Small intestine (tissue), 7 donors: ENCODE measurements at regions not wholly inside any gene's neighbourhood (a gene's known extent, or its start where the extent isn't known, plus 50 kb on each side); places are given as distances from the start of the nearest gene placed in this dataset.
"Not testable (repeated sequence)": the region's sequence is repeated elsewhere in the genome, so short reads cannot be mapped to it uniquely, and the experiment has no call there.

ENCODE experiments used
- DNase-seq, 2 donors: peaks; one replicate each; pipeline versions ENCODE4 v3.0.0 to v3.0.0-alpha.2; 2013
- FAIRE-seq: peaks from 2 replicates; lab custom pipeline; 2012; peaks lifted over from hg19 to GRCh38; lab: Jason Lieb, UNC
- H3K27ac ChIP-seq, 3 donors: one replicate each; pipeline ENCODE4 v1.5.1; 2013; ENCODE audit warnings: low read length in 2 of 3, mild to moderate bottlenecking in 2 of 3, control low read depth in 1 of 3, inconsistent platforms in 1 of 3, low read depth in 1 of 3, moderate library complexity in 1 of 3
- H3K27me3 ChIP-seq, 3 donors: one replicate each; pipeline ENCODE4 v1.6.1; 2013; ENCODE audit warnings: low read length in 3 of 3, inconsistent platforms in 1 of 3; ENCODE audit not compliant: control insufficient read depth in 3 of 3, insufficient read depth in 3 of 3
- H3K36me3 ChIP-seq, 3 donors: one replicate each; pipeline ENCODE4 v1.6.1; 2013; ENCODE audit warnings: low read length in 3 of 3, inconsistent platforms in 1 of 3, low read depth in 1 of 3, mild to moderate bottlenecking in 1 of 3, moderate library complexity in 1 of 3; ENCODE audit not compliant: control insufficient read depth in 3 of 3, insufficient read depth in 2 of 3
- H3K4me1 ChIP-seq, 3 donors: one replicate each; pipeline ENCODE4 v1.6.1; 2013; ENCODE audit warnings: low read length in 2 of 3, inconsistent platforms in 1 of 3, low read depth in 1 of 3, mild to moderate bottlenecking in 1 of 3, moderate library complexity in 1 of 3; ENCODE audit not compliant: control insufficient read depth in 3 of 3, insufficient read depth in 2 of 3
- H3K4me3 ChIP-seq, 3 donors: one replicate each; pipeline ENCODE4 v1.5.1; 2013; ENCODE audit warnings: low read length in 3 of 3, control low read depth in 1 of 3, inconsistent platforms in 1 of 3, low read depth in 1 of 3, mild to moderate bottlenecking in 1 of 3, moderate library complexity in 1 of 3
- H3K9me3 ChIP-seq, 2 donors: one replicate each; pipeline ENCODE4 v1.6.1; 2013; ENCODE audit warnings: low read depth in 1 of 2, low read length in 1 of 2; ENCODE audit not compliant: control insufficient read depth in 2 of 2, insufficient read depth in 1 of 2
- WGBS, 3 donors: extraction: QIAGEN DNeasy Blood & Tissue Kit; methylation state at CpG; one replicate each; pipeline ENCODE4 v1.1.7; 2013; 5-methylcytosine and 5-hydroxymethylcytosine counted together
- donor health status: healthy with polysubstance abuse.
- donor health status: control.
- donor health status: control.
- donor health status: Bipolar disorder and iron deficiency.
- donor health status: healthy.

DNA sequence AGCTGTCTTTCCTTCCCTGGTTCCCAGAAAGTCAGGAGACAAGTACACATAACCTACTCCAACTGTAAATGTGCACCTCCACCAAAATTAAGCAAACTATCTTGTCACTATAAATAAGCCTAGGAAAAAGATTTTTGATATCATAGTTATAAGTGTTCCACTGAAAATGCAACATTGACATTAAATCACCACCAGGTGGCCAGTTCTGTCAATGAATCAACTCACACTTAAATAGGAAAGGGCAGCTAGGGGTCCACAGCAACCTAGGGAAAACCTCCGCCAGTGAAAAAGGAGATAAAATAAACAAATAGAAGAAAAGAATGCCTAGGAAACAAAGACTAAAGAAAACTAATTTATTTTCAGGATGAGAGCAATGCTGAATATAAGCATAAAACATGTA lies 243.0 kb upstream of the PTPRD start:
- Histone ChIP-seq H3K4me3 (no peak overlapping the region), H3K4me1 (no peaks in the 10 kb centered on the region), H3K27ac (no peak overlapping the region), H3K27me3 (no peaks in the 10 kb centered on the region), H3K36me3 (no peaks in the 10 kb centered on the region), H3K9me3 (no peaks in the 10 kb centered on the region)
- no peak for FAIRE-seq
- 4 to 29% (median 28%) methylated on average over 1 of the region's 1 CpG for WGBS, 3 donors
- no peak for DNase-seq

- WGBS, 3 donors = 82 to 86% (median 85%) methylated on average over 1 of the region's 1 CpG
- FAIRE-seq (no peak), DNase-seq (no peak)
- Histone ChIP-seq H3K27me3 (no peaks in the 10 kb centered on the region), H3K27ac (no peak overlapping the region), H3K9me3 (no peaks in the 10 kb centered on the region), H3K36me3 (no peaks in the 10 kb centered on the region), H3K4me1 (no peaks in the 10 kb centered on the region), H3K4me3 (no peak overlapping the region)
These were observed 246.0 kb upstream of the PTPRD start for GRCh38 chr9:10858817-10859216.

DNA sequence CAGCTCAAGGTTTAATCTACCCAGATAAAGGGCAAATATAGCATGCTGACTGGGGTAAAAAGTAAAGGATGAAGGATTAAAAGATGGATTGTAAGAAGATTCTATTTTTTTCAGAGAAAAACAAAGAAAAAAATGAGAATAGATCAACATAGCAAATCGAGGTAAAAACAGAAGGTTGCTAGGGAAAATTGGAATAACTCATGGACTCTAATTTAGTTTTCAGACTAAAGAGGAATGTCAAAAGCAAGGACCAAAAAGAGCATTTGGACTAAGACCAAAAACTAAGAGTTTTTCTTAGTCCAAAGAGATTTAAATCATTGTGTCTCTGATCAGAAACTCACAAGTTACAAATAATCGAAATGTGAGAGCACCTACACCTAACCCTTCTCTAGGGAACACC lies 250.7 kb upstream of the PTPRD start:
- no peak overlapping the region for H3K27ac ChIP-seq
- H3K4me1 ChIP-seq = no peaks in the 10 kb centered on the region
- FAIRE-seq (no peak), DNase-seq (no peak)
- H3K27me3 ChIP-seq = no peaks in the 10 kb centered on the region
- WGBS, 3 donors = 55 to 58% (median 58%) methylated on average over 2 of the region's 2 CpGs
- H3K36me3 ChIP-seq = no peaks in the 10 kb centered on the region
- H3K9me3 ChIP-seq = no peaks in the 10 kb centered on the region
- no peak overlapping the region for H3K4me3 ChIP-seq

- DNase-seq (no peak), FAIRE-seq (no peak)
- Histone ChIP-seq H3K27ac (no peak overlapping the region), H3K27me3 (no peaks in the 10 kb centered on the region), H3K4me1 (no peaks in the 10 kb centered on the region), H3K36me3 (no peaks in the 10 kb centered on the region), H3K4me3 (no peak overlapping the region), H3K9me3 (no peaks in the 10 kb centered on the region)
- WGBS, 3 donors = 78 to 81% (median 79%) methylated on average over 2 of the region's 2 CpGs
These were observed 254.4 kb upstream of the PTPRD start for GRCh38 chr9:10867194-10867593.

- FAIRE-seq (no peak), DNase-seq (no peak)
- Histone ChIP-seq H3K36me3 (no peaks in the 10 kb centered on the region), H3K4me1 (no peaks in the 10 kb centered on the region), H3K27ac (no peak overlapping the region), H3K9me3 (no peaks in the 10 kb centered on the region), H3K27me3 (no peaks in the 10 kb centered on the region), H3K4me3 (no peak overlapping the region)
These were observed 256.9 kb upstream of the PTPRD start for GRCh38 chr9:10869687-10870086.

GRCh38 chr9:10873999-10874398 lies 261.2 kb upstream of the PTPRD start:
- no peaks in the 10 kb centered on the region for H3K36me3 ChIP-seq
- WGBS, 3 donors = 83 to 100% (median 88%) methylated on average over 1 of the region's 1 CpG
- H3K4me3 ChIP-seq = no peak overlapping the region
- H3K4me1 ChIP-seq = no peaks in the 10 kb centered on the region
- no peak for FAIRE-seq
- H3K27me3 ChIP-seq = no peaks in the 10 kb centered on the region
- no peaks in the 10 kb centered on the region for H3K9me3 ChIP-seq
- no peak for DNase-seq
- H3K27ac ChIP-seq = no peak overlapping the region

GRCh38 chr9:10875752-10876151 lies 262.9 kb upstream of the PTPRD start:
- Histone ChIP-seq H3K4me1 (no peaks in the 10 kb centered on the region), H3K27me3 (no peaks in the 10 kb centered on the region), H3K36me3 (no peaks in the 10 kb centered on the region), H3K4me3 (no peak overlapping the region), H3K27ac (no peak overlapping the region), H3K9me3 (no peaks in the 10 kb centered on the region)
- FAIRE-seq (no peak), DNase-seq (no peak)
- 76 to 85% (median 77%) methylated on average over 2 of the region's 2 CpGs for WGBS, 3 donors

DNA sequence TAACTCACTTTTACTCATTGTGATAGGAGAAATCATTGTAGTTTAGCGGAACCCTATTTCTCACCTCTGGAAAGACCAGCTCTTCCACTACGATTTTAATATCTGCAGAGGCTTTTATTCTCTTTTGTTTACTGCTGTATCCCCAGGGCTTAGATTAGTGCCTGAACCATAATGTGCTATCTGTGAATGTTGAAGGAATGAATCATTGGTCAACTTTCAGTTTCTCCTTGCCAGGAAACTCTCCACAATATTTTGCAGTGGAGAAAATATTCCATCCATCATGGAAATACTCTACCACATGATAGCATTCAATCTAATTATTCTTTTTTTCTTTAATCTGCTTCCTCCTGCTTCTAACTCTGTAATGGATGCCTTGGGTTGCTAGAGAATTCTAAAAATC lies 263.5 kb upstream of the PTPRD start:
- H3K27ac ChIP-seq = no peak overlapping the region
- no peaks in the 10 kb centered on the region for H3K4me1 ChIP-seq
- H3K36me3 ChIP-seq = no peaks in the 10 kb centered on the region
- H3K27me3 ChIP-seq = no peaks in the 10 kb centered on the region
- DNase-seq = no peak
- 51 to 59% (median 53%) methylated on average over 2 of the region's 2 CpGs for whole genome bisulfite sequencing, 3 donors
- no peaks in the 10 kb centered on the region for H3K9me3 ChIP-seq
- H3K4me3 ChIP-seq = no peak overlapping the region
- no peak for FAIRE-seq

GRCh38 chr9:10890266-10890665 lies 277.5 kb upstream of the PTPRD start:
- not testable (repeated sequence) for FAIRE-seq, H3K27ac ChIP-seq, DNase-seq, H3K4me3 ChIP-seq, H3K9me3 ChIP-seq, H3K27me3 ChIP-seq, H3K36me3 ChIP-seq, H3K4me1 ChIP-seq
- WGBS, 3 donors = 71 to 82% (median 80%) methylated on average over 5 of the region's 5 CpGs
